HepG2 (cell line): ENCODE measurements at regions not wholly inside any gene's neighbourhood (a gene's known extent, or its start where the extent isn't known, plus 50 kb on each side); places are given as distances from the start of the nearest gene placed in this dataset.
A peak's percentile ranks its signal among the peaks of the same experiment; 100 is the strongest.

Experiments
- AHDC1 ChIP-seq: sonication (generic); formaldehyde crosslinking; IDR thresholded peaks from 2 replicates; pipeline ENCODE4 v1.5.1; 2020; ENCODE audit warnings: mild to moderate bottlenecking, missing genetic modification reagents, borderline replicate concordance
- ATF2 ChIP-seq: sonication (generic); formaldehyde crosslinking; IDR thresholded peaks from 2 replicates; pipeline ENCODE4 v1.4.0; 2020; ENCODE audit warnings: missing genetic modification reagents
- HDAC6 ChIP-seq: fragments of 200-600 bp; sonication (generic); IDR thresholded peaks from 2 replicates; pipeline ENCODE4 v1.7.0; 2017; ENCODE audit warnings: mild to moderate bottlenecking, antibody characterized with exemption, low read length, low read depth
- HNRNPH1 ChIP-seq: fragments of 200-400 bp; formaldehyde crosslinking; optimal IDR thresholded peaks from 2 replicates; pipeline ENCODE3; 2017; ENCODE audit warnings: mild to moderate bottlenecking, low read depth, low read length
- JUN ChIP-seq: sonication (generic); formaldehyde crosslinking; IDR thresholded peaks from 2 replicates; pipeline ENCODE4 v1.4.0; 2020; ENCODE audit warnings: mild to moderate bottlenecking, missing genetic modification reagents
- MTF2 ChIP-seq: sonication (generic); formaldehyde crosslinking; IDR thresholded peaks from 2 replicates; pipeline ENCODE4 v1.5.0; 2020; ENCODE audit warnings: missing genetic modification reagents, borderline replicate concordance
- PHF5A ChIP-seq: IDR thresholded peaks from one replicate; pipeline ENCODE4 v1.6.1; 2018; ENCODE audit warnings: low read depth, missing genetic modification reagents; ENCODE audit not compliant: unreplicated experiment
- SOX13 ChIP-seq, 3 experiments: fragments of 450-650 bp in 1 of 3; sonication (generic) in 1 of 3; formaldehyde crosslinking in 1 of 3; IDR thresholded peaks in 2 of 3; conservative IDR thresholded peaks in 1 of 3; 2 replicates each; pipeline versions ENCODE4 v1.5.0 to v1.6.1; 2016 to 2020; ENCODE audit warnings: antibody characterized with exemption in 1 of 3, mild to moderate bottlenecking in 1 of 3, missing compliant biosample characterization in 1 of 3, missing genetic modification reagents in 1 of 3, moderate library complexity in 1 of 3
- TARDBP ChIP-seq: sonication (generic); formaldehyde crosslinking; IDR thresholded peaks from 2 replicates; pipeline ENCODE4 v1.8.0; 2022; ENCODE audit warnings: mild to moderate bottlenecking, missing genetic modification reagents
- ZNF160 ChIP-seq: sonication (generic); formaldehyde crosslinking; IDR thresholded peaks from 2 replicates; pipeline ENCODE4 v1.8.0; 2022; ENCODE audit warnings: mild to moderate bottlenecking, inconsistent platforms, missing genetic modification reagents
- ZNF549 ChIP-seq: sonication (generic); formaldehyde crosslinking; IDR thresholded peaks from 2 replicates; pipeline ENCODE4 v1.5.0; 2020; ENCODE audit warnings: missing genetic modification reagents
- ZNF550 ChIP-seq: sonication (generic); formaldehyde crosslinking; IDR thresholded peaks from 2 replicates; pipeline ENCODE4 v1.4.0; 2020; ENCODE audit warnings: mild to moderate bottlenecking, missing genetic modification reagents, borderline replicate concordance
- ZNF691 ChIP-seq: sonication (generic); formaldehyde crosslinking; IDR thresholded peaks from 2 replicates; pipeline ENCODE4 v1.4.0; 2020; ENCODE audit warnings: missing genetic modification reagents, low read depth, mild to moderate bottlenecking, borderline replicate concordance
- ZNF773 ChIP-seq: sonication (generic); formaldehyde crosslinking; IDR thresholded peaks from 2 replicates; pipeline ENCODE4 v1.4.0; 2020; ENCODE audit warnings: missing genetic modification reagents, borderline replicate concordance
- TF ChIP-seq, protein P1 (sequence below): sonication (generic); formaldehyde crosslinking; IDR thresholded peaks from 2 replicates; pipeline ENCODE4 v1.5.0; 2020; ENCODE audit warnings: mild to moderate bottlenecking, missing genetic modification reagents

DNA sequence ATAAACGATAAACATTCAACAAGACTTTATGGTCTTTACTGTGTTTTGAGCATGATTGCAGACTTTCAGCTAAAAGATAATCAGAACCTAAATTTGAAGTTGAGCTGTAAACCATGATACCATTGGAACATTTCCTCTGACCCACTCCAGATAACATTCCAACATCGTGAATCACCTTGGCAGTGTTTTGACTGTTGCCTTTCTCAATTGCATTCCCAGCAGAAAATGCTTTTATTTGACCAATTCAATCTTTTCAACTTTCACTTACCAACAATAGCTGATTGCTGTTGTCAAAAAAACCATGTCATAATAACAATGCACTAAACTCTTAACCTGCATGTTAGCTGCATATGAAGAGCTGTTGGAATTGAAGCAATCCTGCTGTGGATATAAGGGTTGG lies 165.5 kb downstream of the MDFIC start (continued):
- TF ChIP-seq AHDC1 (CRISPR knock-in tag) (no peak), TARDBP (CRISPR knock-in tag) (no peak), ZNF691 (CRISPR knock-in tag) (no peak), ZNF160 (no peak), ZNF773 (no peak), JUN (CRISPR knock-in tag) (no peak), ZNF550 (CRISPR knock-in tag) (no peak), PHF5A (CRISPR knock-in tag) (no peak), HNRNPH1 (no peak), HDAC6 (no peak), SOX13 (IDR thresholded peaks at IDR 0.05) (no peak), SOX13 (CRISPR knock-in tag; conservative IDR thresholded peaks at IDR 0.05 in 1 of 2, IDR thresholded peaks at IDR 0.05 in 1 of 2) (peak in 1 of 2 experiments; percentile 19; a peak in 1 of 4 replicates), ZNF549 (no peak), ATF2 (CRISPR knock-in tag) (no peak), MTF2 (CRISPR knock-in tag) (no peak)
- TF ChIP-seq, protein P1, sequence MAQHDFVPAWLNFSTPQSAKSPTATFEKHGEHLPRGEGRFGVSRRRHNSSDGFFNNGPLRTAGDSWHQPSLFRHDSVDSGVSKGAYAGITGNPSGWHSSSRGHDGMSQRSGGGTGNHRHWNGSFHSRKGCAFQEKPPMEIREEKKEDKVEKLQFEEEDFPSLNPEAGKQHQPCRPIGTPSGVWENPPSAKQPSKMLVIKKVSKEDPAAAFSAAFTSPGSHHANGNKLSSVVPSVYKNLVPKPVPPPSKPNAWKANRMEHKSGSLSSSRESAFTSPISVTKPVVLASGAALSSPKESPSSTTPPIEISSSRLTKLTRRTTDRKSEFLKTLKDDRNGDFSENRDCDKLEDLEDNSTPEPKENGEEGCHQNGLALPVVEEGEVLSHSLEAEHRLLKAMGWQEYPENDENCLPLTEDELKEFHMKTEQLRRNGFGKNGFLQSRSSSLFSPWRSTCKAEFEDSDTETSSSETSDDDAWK = no peak
- TF ChIP-seq, all 625 proteins: peak for 3
